ENCODE measurements at regions not wholly inside any gene's neighbourhood (a gene's known extent, or its start where the extent isn't known, plus 50 kb on each side); places are given as distances from the start of the nearest gene placed in this dataset.
"Not testable (repeated sequence)": the region's sequence is repeated elsewhere in the genome, so short reads cannot be mapped to it uniquely, and the experiment has no call there.

- H3K9me3 ChIP-seq (ENCODE audit: control insufficient read depth in 1 of 2, low read length in 2 of 2); H3K27ac ChIP-seq (ENCODE audit: low read depth, low read length); H3K4me1 Mint-ChIP-seq; H3K36me3 ChIP-seq (ENCODE audit: insufficient read depth, low read length); intact Hi-C loops (cut with micrococcal nuclease); H3K27me3 ChIP-seq (ENCODE audit: insufficient read depth, low read length); H3K4me3 ChIP-seq (ENCODE audit: low read length in 2 of 2); H3K4me3 Mint-ChIP-seq; H3K9me3 Mint-ChIP-seq; POLR2A ChIA-PET (ENCODE audit: partially characterized antibody); CTCF ChIA-PET (ENCODE audit: partially characterized antibody); DNase-seq; H3K27ac Mint-ChIP-seq; H3K4me1 ChIP-seq (ENCODE audit: insufficient read depth, low read length); H3K27me3 Mint-ChIP-seq; H3K36me3 Mint-ChIP-seq: not testable (repeated sequence)
Measured at GRCh38 chr14:19180297-19180696, 213.1 kb downstream of the POTEM start.

GRCh38 chr14:19180881-19181280 is 213.6 kb downstream of the POTEM start:
- H3K4me1 ChIP-seq (ENCODE audit: insufficient read depth, low read length); H3K4me3 Mint-ChIP-seq; POLR2A ChIA-PET (ENCODE audit: partially characterized antibody); H3K36me3 Mint-ChIP-seq; H3K27me3 Mint-ChIP-seq; H3K36me3 ChIP-seq (ENCODE audit: insufficient read depth, low read length); intact Hi-C loops (cut with micrococcal nuclease); H3K27ac ChIP-seq (ENCODE audit: low read depth, low read length); H3K4me1 Mint-ChIP-seq; H3K9me3 ChIP-seq (ENCODE audit: control insufficient read depth in 1 of 2, low read length in 2 of 2); H3K4me3 ChIP-seq (ENCODE audit: low read length in 2 of 2); H3K27ac Mint-ChIP-seq; H3K9me3 Mint-ChIP-seq; CTCF ChIA-PET (ENCODE audit: partially characterized antibody); H3K27me3 ChIP-seq (ENCODE audit: insufficient read depth, low read length): not testable (repeated sequence)
- peak in 1 of 5 donors; percentile 15 for DNase-seq

DNA sequence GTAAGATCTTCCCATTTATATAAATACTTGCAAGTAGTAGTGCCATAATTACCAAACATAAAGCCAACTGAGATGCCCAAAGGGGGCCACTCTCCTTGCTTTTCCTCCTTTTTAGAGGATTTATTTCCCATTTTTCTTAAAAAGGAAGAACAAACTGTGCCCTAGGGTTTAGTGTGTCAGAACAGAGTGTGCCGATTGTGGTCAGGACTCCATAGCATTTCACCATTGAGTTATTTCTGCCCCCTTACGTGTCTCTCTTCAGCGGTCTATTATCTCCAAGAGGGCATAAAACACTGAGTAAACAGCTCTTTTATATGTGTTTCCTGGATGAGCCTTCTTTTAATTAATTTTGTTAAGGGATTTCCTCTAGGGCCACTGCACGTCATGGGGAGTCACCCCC is 227.9 kb downstream of the POTEM start:
- H3K4me1 Mint-ChIP-seq; H3K36me3 ChIP-seq (ENCODE audit: insufficient read depth, low read length); H3K27ac ChIP-seq (ENCODE audit: low read depth, low read length); H3K36me3 Mint-ChIP-seq; H3K4me1 ChIP-seq (ENCODE audit: insufficient read depth, low read length); CTCF ChIA-PET (ENCODE audit: partially characterized antibody); H3K9me3 Mint-ChIP-seq; POLR2A ChIA-PET (ENCODE audit: partially characterized antibody); H3K9me3 ChIP-seq (ENCODE audit: control insufficient read depth in 1 of 2, low read length in 2 of 2); H3K4me3 Mint-ChIP-seq; intact Hi-C loops (cut with micrococcal nuclease); H3K27me3 ChIP-seq (ENCODE audit: insufficient read depth, low read length); H3K4me3 ChIP-seq (ENCODE audit: low read length in 2 of 2); DNase-seq; H3K27me3 Mint-ChIP-seq; H3K27ac Mint-ChIP-seq: not testable (repeated sequence)

DNA sequence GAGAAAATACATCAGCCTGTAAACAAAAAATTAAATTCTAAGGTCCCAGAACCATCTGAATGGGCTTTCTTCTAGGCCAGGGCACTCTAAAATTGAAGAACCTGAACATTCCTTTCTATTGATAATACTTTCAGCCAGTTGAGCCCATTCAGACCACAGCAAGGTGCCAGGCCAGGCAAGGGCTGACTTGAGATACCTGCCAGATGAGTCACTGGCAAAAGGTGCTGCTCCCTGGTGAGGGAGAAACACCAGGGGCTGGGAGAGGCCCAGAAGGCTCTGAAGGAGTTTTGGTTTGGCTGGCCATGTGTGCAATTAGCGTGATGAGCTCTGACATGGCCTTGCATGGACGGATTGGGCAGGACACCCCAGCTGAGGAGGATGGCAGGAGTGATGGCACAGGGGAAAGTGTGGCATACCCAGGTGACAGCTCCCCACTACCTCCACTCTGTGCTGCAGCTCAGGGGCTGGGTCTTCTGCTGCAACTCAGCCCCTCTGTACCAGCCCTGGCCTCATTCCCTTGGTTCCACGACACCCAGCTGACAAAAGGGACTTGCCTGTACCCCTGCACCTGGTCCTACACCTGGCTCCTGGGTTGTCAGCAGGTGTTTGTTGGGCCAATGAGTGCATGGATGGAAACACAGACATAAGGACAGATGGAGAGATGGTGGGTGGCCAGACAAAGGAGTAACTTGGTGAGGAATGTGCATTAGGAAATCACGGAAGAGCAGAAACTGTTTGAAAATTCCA is 230.4 kb downstream of the POTEM start:
- H3K9me3 ChIP-seq (ENCODE audit: control insufficient read depth in 1 of 2, low read length in 2 of 2); intact Hi-C loops (cut with micrococcal nuclease); H3K36me3 Mint-ChIP-seq; H3K9me3 Mint-ChIP-seq; H3K4me3 ChIP-seq (ENCODE audit: low read length in 2 of 2); H3K4me3 Mint-ChIP-seq; H3K27ac ChIP-seq (ENCODE audit: low read depth, low read length); H3K4me1 ChIP-seq (ENCODE audit: insufficient read depth, low read length); H3K27me3 ChIP-seq (ENCODE audit: insufficient read depth, low read length); CTCF ChIA-PET (ENCODE audit: partially characterized antibody); H3K4me1 Mint-ChIP-seq; H3K27me3 Mint-ChIP-seq; POLR2A ChIA-PET (ENCODE audit: partially characterized antibody); H3K27ac Mint-ChIP-seq; H3K36me3 ChIP-seq (ENCODE audit: insufficient read depth, low read length): not testable (repeated sequence)
- DNase-seq, result peak in 1 of 5 donors; percentile 28

DNA sequence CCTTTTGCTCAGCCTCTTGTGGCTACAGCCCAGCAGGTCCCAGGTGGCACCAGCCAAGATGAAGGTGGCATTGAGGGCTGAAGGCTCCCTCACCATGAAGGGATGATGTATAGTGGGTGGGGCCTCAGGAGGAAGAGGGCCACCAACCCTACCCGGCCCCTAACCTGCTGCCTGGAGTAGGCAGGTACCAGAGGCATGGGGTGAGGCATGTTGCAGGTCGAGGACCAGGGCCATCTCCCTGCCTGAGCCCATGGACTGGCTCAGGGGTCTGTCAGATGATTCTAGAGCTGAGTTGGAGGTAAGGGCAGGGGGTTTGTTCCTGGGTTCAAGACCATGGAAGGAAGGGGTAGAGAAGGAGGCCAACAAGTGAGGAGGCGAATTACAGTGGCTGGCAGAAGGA is 231.1 kb downstream of the POTEM start:
- H3K27ac ChIP-seq (ENCODE audit: low read depth, low read length); H3K9me3 Mint-ChIP-seq; H3K4me3 ChIP-seq (ENCODE audit: low read length in 2 of 2); H3K9me3 ChIP-seq (ENCODE audit: control insufficient read depth in 1 of 2, low read length in 2 of 2); DNase-seq; H3K4me1 ChIP-seq (ENCODE audit: insufficient read depth, low read length); H3K27me3 ChIP-seq (ENCODE audit: insufficient read depth, low read length); intact Hi-C loops (cut with micrococcal nuclease); H3K36me3 ChIP-seq (ENCODE audit: insufficient read depth, low read length); POLR2A ChIA-PET (ENCODE audit: partially characterized antibody); CTCF ChIA-PET (ENCODE audit: partially characterized antibody); H3K27me3 Mint-ChIP-seq; H3K36me3 Mint-ChIP-seq; H3K4me3 Mint-ChIP-seq; H3K4me1 Mint-ChIP-seq; H3K27ac Mint-ChIP-seq: not testable (repeated sequence)

- H3K36me3 Mint-ChIP-seq; H3K27me3 Mint-ChIP-seq; POLR2A ChIA-PET (ENCODE audit: partially characterized antibody); intact Hi-C loops (cut with micrococcal nuclease); H3K4me1 ChIP-seq (ENCODE audit: insufficient read depth, low read length); CTCF ChIA-PET (ENCODE audit: partially characterized antibody); H3K9me3 Mint-ChIP-seq; H3K27me3 ChIP-seq (ENCODE audit: insufficient read depth, low read length); H3K4me3 Mint-ChIP-seq; H3K4me1 Mint-ChIP-seq; H3K9me3 ChIP-seq (ENCODE audit: control insufficient read depth in 1 of 2, low read length in 2 of 2); H3K4me3 ChIP-seq (ENCODE audit: low read length in 2 of 2); H3K36me3 ChIP-seq (ENCODE audit: insufficient read depth, low read length); H3K27ac ChIP-seq (ENCODE audit: low read depth, low read length); H3K27ac Mint-ChIP-seq: not testable (repeated sequence)
- peak in 1 of 5 donors; percentile 5 for DNase-seq
Measured at GRCh38 chr14:19201394-19202052, 232.6 kb downstream of the POTEG start.

DNA sequence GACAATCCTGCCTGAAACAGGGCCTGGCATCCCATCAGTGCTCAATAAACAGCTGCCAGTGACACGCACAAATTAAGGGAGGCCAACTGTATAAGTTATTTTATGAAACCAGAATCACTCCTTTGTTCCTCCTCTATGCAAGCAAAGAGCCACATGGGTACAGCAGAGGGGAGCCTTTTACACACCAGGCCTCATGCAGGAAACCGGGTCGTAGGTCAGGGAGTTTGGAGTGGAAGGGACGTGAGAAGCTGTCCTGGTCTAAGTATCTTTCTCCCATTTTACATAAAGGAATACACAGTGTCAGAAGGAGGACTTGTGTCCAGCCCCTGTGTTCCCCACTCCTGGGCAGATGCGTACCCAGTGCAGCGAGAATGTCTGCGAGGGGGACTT is 232.1 kb downstream of the POTEG start:
- CTCF ChIA-PET (ENCODE audit: partially characterized antibody); H3K4me3 ChIP-seq (ENCODE audit: low read length in 2 of 2); H3K27ac Mint-ChIP-seq; H3K27me3 Mint-ChIP-seq; intact Hi-C loops (cut with micrococcal nuclease); H3K9me3 ChIP-seq (ENCODE audit: control insufficient read depth in 1 of 2, low read length in 2 of 2); H3K27ac ChIP-seq (ENCODE audit: low read depth, low read length); H3K4me3 Mint-ChIP-seq; H3K36me3 Mint-ChIP-seq; H3K36me3 ChIP-seq (ENCODE audit: insufficient read depth, low read length); H3K4me1 ChIP-seq (ENCODE audit: insufficient read depth, low read length); POLR2A ChIA-PET (ENCODE audit: partially characterized antibody); H3K27me3 ChIP-seq (ENCODE audit: insufficient read depth, low read length); H3K9me3 Mint-ChIP-seq; H3K4me1 Mint-ChIP-seq: not testable (repeated sequence)
- peak in 1 of 5 donors; percentile 9 for DNase-seq
